ENCODE measurements at regions not wholly inside any gene's neighbourhood (a gene's known extent, or its start where the extent isn't known, plus 50 kb on each side); places are given as distances from the start of the nearest gene placed in this dataset.

- dilution Hi-C loops (cut with MboI; ENCODE audit: extremely low pct_ligation_motif_present, low sequenced_read_pairs) (no loop called here), intact Hi-C loops (cut with micrococcal nuclease) (no loop called here)
- FAIRE-seq (no peak), DNase-seq (ENCODE audit: low read depth, low spot score) (peak; percentile 28)
- Histone ChIP-seq H3K79me2 (ENCODE audit: control insufficient read depth, insufficient read depth, low read length) (no peaks in the 10 kb centered on the region), H3K4me2 (ENCODE audit: insufficient read depth, low read length) (no peak overlapping the region), H3K4me1 (ENCODE audit: control insufficient read depth, extremely low read depth, insufficient read depth, low read length) (peaks cover 5% of the 10 kb centered on the region), H4K20me1 (replicated peaks; ENCODE audit: control insufficient read depth, extremely low read depth, insufficient read depth, low read length) (no peaks in the 10 kb centered on the region), H3K27me3 (ENCODE audit: control insufficient read depth in 2 of 2, insufficient read depth in 2 of 2, low read length in 2 of 2) (peaks cover 0 to 6% of the 10 kb centered on the region in 2 experiments), H3K27ac (ENCODE audit: insufficient read depth, low read depth, low read length) (no peak overlapping the region), H3K9ac (replicated peaks; ENCODE audit: extremely low read depth, insufficient read depth, low read length) (no peak overlapping the region), H3K36me3 (ENCODE audit: control insufficient read depth in 2 of 2, extremely low read depth in 1 of 2, insufficient read depth in 2 of 2, low read length in 2 of 2) (no peaks in the 10 kb centered on the region), H3K9me1 (replicated peaks; ENCODE audit: control insufficient read depth, extremely low read depth, insufficient read depth, low read length) (no peaks in the 10 kb centered on the region), H2AFZ (ENCODE audit: low read depth, low read length) (no peak overlapping the region), H3K4me3 (replicated peaks in 1 of 3; ENCODE audit: insufficient read depth in 1 of 3, low read depth in 1 of 3, low read length in 3 of 3) (no peak overlapping the region), H3K9me3 (replicated peaks; ENCODE audit: control insufficient read depth, insufficient read depth, low read length) (no peaks in the 10 kb centered on the region)
- no TSS peak for BruUV-seq (replicated peaks)
- TF ChIP-seq JUN (IDR thresholded peaks at IDR 0.05; ENCODE audit: borderline replicate concordance, insufficient read depth, insufficient read length, low read depth) = no peak
- TF ChIP-seq POLR2AphosphoS5 (IDR thresholded peaks at IDR 0.05; ENCODE audit: insufficient read depth, low read depth, low read length) = no peak
- TF ChIP-seq GATA2 (IDR thresholded peaks at IDR 0.05; ENCODE audit: insufficient read depth, insufficient read length, low read depth, low read length) = no peak
- TF ChIP-seq CTCF (IDR thresholded peaks at IDR 0.05; ENCODE audit: extremely low read depth in 1 of 2, insufficient read depth in 1 of 2, low read depth in 1 of 2, low read length in 2 of 2) = no peak
- TF ChIP-seq MAX (IDR thresholded peaks at IDR 0.05; ENCODE audit: insufficient read depth, insufficient read length) = no peak
- no peak for TF ChIP-seq EZH2 (IDR thresholded peaks at IDR 0.05; ENCODE audit: borderline replicate concordance, low read depth, low read length, severe bottlenecking)
- TF ChIP-seq MYC (IDR thresholded peaks at IDR 0.05; ENCODE audit: low read depth, low read length) = no peak
- TF ChIP-seq POLR2A (IDR thresholded peaks at IDR 0.05; ENCODE audit: low read depth, low read length) = no peak
- TF ChIP-seq FOS (IDR thresholded peaks at IDR 0.05; ENCODE audit: borderline replicate concordance, insufficient read depth, low read length) = no peak
- POLR2A ChIA-PET = no interaction called here
- CTCF ChIA-PET = no interaction called here
Observed at GRCh38 chr12:107352347-107353081, 259.2 kb upstream of the CRY1 start.
